ENCODE measurements at regions not wholly inside any gene's neighbourhood (a gene's known extent, or its start where the extent isn't known, plus 50 kb on each side); places are given as distances from the start of the nearest gene placed in this dataset.

- DNase-seq (ENCODE audit: low read depth in 2 of 2): no peak
Observed at GRCh38 chr10:8596929-8597472, 542.5 kb downstream of the GATA3 start.

GRCh38 chr10:8600192-8600591 lies 545.7 kb downstream of the GATA3 start:
- DNase-seq (ENCODE audit: low read depth in 2 of 2): no peak

DNA sequence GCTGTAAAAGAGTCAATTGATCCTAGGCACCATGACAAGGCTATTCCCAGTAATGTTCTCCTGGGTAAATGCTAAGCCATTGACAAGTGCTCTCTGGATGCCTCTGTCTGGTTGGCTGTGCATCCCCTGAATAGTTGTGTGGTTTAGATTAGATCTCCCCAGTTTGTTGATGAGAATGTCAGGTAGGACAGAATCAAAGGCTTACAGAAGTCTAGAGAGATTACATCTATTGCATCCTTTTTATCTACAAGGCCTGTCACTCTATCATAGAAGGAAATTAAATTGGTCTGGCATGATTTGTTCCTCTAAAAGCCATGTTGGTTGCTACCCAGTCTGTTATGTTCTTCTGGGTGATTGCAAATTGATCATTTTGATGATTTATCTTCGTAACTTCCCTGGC lies 548.3 kb downstream of the GATA3 start:
- DNase-seq (ENCODE audit: low read depth in 2 of 2): no peak

DNA sequence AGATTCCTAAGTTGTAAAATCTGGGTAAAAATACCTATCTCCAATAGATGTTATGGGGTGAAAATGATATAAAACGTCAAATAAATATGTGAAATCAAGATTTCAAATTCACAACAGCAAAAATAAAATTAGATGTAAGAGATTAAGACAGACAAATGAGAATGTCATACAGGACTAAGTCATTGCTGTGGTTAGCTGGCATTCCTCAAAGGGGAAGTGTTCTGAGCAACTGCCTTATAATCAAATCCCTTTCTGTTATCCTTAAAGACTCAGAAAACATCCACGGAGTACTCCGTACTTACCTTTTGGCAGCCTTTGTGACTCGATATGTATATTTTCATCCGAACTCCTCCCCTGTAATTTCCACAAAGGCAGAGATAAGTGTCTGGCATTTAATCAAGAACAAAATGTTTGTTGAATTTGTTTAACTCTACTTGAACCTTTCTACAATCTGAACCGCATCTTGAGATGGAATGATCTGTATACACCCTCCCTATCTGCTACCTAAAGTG lies 559.6 kb downstream of the GATA3 start:
- no peak for DNase-seq (ENCODE audit: low read depth in 2 of 2)

GRCh38 chr10:8615118-8615517 lies 560.6 kb downstream of the GATA3 start:
- DNase-seq (ENCODE audit: low read depth in 2 of 2): no peak

- DNase-seq (ENCODE audit: low read depth in 2 of 2): no peak
Observed at GRCh38 chr10:8616166-8616565, 561.7 kb downstream of the GATA3 start.

- DNase-seq (ENCODE audit: low read depth in 2 of 2): no peak
Observed at GRCh38 chr10:8617792-8618191, 563.3 kb downstream of the GATA3 start.

- DNase-seq (ENCODE audit: low read depth in 2 of 2): no peak
Observed at GRCh38 chr10:8618834-8619233, 564.3 kb downstream of the GATA3 start.

DNA sequence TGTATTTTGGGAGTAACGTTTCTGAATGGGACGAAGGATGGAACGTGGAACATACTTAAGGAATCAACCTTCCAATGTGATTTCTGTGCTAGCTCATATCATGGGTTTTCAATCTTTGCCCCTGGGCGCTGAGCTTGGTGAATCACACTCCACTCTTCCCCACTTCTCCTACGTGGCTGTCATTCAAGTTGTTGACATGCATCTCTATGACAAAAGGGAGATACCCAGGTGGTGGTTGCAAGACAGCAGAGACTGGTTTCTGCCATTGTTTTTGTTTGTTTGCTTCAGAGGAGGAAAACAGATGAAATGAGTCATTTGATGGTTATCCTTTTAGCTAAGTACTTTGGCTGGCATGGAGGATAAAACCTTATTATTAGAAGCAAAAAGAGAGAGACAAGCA lies 573.9 kb downstream of the GATA3 start:
- no peak for DNase-seq (ENCODE audit: low read depth in 2 of 2)

DNA sequence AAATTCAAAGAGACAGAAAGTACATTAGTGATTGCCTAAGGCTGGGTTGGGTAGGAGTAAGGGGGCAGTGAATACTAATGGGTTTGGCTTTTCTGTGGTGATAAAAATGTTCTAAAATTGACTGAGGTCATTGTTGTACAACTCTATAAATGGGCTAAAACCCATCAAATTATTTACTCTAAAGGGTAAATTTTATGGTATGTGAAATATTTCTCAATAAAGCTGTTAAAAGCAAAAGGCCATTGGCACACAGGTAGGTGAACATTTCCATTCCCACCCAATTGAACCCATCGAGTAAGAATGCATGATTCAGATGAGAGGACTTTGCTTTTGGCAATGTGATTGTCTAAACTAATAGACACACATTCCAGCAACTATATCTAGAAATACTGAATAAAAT lies 579.4 kb downstream of the GATA3 start:
- DNase-seq (ENCODE audit: low read depth in 2 of 2): no peak

DNA sequence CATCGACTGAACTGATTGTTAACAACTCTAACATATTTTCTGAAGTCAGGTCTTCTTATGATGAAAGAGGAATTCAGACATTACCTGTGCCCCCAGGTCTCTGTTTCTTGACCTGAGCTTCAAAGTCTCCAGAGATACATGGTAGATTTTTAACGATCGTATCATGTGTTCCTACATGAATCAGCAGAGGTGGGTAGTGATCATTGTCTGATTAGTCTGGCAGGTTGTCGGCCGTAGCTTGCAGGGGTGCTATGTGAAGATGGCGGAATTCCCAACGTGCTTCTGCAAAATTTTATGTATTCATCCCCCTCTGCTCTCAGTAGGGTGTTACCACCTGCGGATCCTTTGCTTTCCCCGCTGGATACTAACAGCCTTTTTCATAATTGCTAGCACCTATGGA lies 581.9 kb downstream of the GATA3 start:
- no peak for DNase-seq (ENCODE audit: low read depth in 2 of 2)

DNA sequence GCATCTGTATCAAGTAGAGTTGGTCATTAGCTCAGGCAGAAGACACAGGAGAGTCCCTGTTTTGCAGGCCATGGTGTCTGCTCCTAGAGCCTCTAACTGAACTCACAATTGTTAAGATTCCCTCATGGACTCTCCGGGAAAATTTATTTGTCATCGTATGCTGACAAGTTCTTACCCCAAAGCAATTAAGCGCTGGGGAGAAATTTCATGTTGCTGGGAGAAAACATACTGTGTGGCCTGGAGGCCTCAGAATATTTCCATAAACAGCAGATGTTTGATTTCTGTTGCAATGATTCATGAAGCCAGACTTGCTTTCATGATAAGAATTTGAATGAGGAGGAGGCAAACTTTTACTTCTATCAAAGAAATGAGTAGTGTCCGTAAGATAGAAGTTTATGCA lies 583.2 kb downstream of the GATA3 start:
- DNase-seq (ENCODE audit: low read depth in 2 of 2): no peak

DNA sequence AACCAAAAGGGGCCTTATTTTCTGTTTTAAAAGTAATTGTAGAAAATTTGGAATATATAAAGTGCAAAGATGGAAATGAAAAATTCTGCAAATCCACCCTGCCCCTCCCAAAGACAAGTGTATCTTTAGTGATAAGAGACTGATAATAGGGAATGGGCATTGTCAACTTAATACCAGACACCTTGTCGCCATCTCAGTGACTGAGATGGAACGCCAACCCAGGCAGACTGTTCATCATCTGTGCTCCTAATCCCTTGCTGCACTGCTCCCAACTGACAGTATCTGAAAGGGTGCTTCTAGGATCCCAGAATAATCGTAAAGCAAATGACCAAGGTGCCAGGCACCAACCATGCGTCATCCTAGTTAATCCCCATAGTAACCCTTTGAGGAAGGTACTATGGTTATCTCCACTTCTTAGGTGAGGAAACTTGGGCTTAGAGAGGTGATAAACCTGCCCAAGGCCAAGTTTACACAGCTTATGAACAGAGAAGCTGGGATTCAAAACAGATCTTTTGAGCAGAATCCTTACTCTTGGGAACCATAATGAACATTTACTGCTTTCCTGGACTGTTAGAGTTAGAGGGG lies 583.7 kb downstream of the GATA3 start:
- no peak for DNase-seq (ENCODE audit: low read depth in 2 of 2)

GRCh38 chr10:8639486-8640185 lies 585.1 kb downstream of the GATA3 start:
- DNase-seq (ENCODE audit: low read depth in 2 of 2): no peak

DNA sequence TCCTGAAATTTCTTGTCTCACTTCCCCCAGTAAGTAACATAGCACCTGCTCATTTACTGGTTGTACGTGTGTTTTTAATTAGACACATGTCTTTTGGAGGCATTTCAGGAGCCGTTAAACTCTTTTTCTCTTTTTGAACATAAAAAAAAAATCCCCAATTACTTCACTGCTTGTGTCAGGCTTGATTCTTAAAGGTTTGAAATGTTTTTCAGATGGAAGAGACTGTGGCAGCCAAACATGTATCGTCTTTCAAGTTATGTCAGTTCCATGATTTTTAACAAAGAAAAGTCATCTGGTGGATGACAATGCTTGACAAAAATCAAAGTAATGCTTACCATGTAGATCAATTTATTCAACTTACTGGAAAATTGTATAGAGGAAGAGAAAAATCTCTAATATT lies 585.8 kb downstream of the GATA3 start:
- DNase-seq (ENCODE audit: low read depth in 2 of 2): no peak

DNA sequence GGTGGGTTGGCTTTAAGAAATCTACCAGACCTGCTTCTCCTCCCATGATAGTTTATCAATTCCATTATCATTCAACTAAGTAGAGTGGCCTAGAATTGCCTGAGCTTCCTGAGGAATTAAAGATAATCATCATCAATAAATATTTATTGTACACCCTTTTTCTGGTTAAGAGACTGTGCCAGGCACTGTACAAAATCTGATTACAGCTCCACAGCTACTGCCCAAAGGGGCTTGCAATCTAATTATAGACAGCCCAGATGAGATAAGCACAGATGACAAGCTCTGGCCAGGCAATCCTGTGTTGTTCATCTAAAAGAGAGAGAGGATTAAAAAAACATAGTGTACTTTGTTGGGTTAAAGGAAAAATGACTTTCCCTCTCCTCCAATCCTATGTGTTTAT lies 586.4 kb downstream of the GATA3 start:
- DNase-seq (ENCODE audit: low read depth in 2 of 2): no peak

GRCh38 chr10:8656261-8656660 lies 601.8 kb downstream of the GATA3 start:
- no peak for DNase-seq (ENCODE audit: low read depth in 2 of 2)

DNA sequence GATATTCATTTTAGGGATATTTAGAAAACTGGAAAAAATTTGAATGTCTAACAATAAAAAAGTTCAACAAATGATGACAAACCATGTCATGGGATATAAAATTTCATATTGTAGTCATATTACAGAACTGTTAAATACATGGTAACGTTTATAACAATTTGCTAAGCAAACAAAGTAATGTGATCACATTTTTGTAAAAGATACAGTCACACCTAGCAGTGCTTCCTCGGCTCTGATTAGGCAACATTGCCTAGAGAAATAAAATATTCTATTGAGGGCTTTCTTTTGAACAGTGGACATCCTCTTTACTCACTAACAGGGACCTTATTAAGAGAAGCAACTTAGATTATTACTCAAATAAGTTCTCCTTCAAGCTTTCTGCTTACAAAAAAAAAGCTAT lies 605.5 kb downstream of the GATA3 start:
- no peak for DNase-seq (ENCODE audit: low read depth in 2 of 2)

GRCh38 chr10:8661886-8662285 lies 607.4 kb downstream of the GATA3 start:
- DNase-seq (ENCODE audit: low read depth in 2 of 2): no peak

- DNase-seq (ENCODE audit: low read depth in 2 of 2): no peak
Observed at GRCh38 chr10:8663131-8663530, 608.6 kb downstream of the GATA3 start.

GRCh38 chr10:8665322-8665721 lies 610.8 kb downstream of the GATA3 start:
- DNase-seq (ENCODE audit: low read depth in 2 of 2): no peak

DNA sequence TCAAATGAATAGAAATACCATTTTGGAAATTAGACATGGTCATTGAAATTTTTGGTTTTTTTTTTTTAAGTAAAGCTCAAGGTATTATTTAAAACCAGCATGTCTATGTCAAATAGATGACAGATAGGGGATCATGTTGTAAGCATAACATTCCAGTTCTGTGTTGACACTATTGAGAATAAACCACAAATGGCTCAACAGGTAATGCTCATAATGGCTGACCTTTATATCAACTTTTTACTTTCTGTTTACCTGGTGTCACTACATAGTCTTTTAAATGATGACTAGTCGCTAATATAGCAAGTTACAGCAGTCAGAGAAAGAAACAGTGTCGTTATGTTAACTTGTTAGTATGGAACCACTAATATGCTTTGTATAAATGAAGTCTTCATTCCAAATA lies 616.0 kb downstream of the GATA3 start:
- DNase-seq (ENCODE audit: low read depth in 2 of 2): no peak

GRCh38 chr10:8674230-8674629 lies 619.7 kb downstream of the GATA3 start:
- no peak for DNase-seq (ENCODE audit: low read depth in 2 of 2)

Data from activated CD4-positive, alpha-beta T cell treated with anti-CD3 and anti-CD28 coated beads for 24 hours (primary cell).